HG03460 (cell line): ENCODE measurements at regions not wholly inside any gene's neighbourhood (a gene's known extent, or its start where the extent isn't known, plus 50 kb on each side); places are given as distances from the start of the nearest gene placed in this dataset.

Experiments used
- ATAC-seq: cut with Tn5 transposase; IDR thresholded peaks from one replicate; pipeline ENCODE4 v1.9.1; 2021; ENCODE audit not compliant: unreplicated experiment

DNA sequence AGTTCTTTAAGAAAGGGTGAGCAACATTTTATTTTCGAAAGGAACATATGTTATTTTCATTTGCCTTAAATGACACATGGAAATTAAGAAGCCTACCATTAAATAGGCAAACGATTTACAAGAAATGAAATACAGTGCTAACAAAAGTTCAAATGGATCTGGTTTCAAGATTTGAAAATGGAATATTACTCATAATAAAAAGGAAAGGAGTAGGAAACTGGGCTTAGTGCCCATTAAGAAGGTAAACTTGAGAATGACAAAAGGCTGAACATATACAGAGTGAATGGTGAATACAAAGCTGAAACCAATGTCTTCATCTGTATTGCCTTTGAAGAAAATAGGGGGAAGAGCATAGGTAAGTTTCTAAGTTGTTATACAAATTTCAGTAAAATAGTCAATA lies 974.2 kb upstream of the C9orf72 start:
- ATAC-seq = no peak

DNA sequence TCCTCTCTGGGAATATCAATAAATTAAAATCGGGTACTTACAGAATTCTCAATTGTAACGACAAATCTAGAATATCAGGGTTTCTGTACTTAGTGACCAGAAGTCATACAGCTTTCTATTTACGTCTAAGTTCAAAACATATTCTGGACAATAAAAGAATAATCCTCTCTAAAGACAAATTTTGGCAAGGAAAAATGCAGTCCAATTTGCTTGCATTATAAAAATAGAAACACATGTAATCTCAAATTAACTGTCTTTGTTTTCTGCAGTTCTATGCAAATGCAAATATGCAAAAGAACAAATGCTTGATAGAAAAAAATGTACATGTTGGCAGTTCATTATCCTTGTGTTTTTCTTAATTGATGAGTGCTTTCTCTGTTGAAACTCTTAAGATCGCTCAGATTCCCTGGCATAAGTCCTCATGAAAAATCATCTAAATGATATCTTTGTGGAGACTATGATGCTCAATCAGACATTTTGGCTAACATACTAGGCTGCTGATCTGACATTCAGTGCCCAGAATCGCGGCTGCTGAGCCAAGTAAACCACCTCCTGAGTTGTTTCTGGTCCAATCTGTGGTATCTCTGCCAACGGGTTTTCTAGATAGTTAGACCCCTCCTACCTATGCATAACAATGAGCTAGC lies 990.1 kb upstream of the C9orf72 start:
- no peak for ATAC-seq

DNA sequence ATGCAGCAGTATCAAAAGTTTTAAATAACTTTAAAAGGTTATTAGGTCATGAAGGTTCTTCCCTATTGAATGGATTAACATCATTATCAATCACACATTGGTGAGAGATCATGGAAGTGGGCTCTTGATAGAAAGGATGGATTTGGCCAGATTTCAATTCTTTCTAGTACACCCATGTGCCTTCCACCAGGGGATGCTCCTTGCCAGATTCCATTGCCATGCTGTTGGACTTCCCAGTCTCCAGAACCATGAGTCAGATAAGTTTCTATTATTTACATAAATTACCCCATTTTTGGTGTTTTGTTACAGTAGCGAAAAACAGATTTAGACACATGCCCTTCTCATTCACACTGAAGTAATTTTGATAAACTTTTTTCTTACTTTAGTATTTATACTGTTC lies 1010.6 kb upstream of the C9orf72 start:
- no peak for ATAC-seq

DNA sequence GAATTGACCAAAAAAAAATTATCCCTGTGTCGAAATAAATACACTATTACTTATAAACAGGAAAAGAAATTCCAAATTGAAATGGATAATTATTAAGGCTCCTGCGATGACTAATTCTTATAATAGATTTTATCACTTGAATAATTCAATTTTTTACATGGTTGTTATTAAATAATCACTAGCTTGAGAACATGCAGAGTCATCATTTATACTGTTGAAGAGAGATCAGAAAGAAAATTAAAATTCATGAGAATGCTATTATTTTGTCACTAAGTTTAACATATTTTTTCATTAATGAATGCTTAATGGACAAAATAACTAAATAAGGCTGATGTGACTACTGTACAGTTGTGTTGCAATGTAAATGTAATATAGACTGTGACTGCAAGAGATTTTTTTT lies 1011.3 kb upstream of the C9orf72 start:
- no peak for ATAC-seq

DNA sequence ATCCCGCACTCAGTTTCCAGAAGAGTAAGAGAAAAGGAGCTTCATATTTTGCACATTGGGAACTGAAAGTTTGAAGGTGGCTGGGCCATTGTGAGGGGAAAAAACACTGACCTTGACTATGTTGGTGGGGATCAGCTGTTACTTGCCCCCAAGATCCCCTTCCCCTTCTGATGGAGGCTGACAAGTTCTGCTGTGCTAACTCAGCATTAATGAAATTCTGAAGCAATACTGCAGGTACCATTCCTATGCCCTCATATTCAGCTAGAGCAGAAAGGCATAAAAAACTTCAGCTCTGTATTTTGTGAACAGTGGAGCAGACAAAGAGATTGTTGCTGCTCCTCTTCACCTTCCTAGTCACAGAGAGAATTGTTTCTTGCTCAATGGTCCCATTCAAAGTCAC lies 1013.8 kb upstream of the C9orf72 start:
- ATAC-seq = no peak

DNA sequence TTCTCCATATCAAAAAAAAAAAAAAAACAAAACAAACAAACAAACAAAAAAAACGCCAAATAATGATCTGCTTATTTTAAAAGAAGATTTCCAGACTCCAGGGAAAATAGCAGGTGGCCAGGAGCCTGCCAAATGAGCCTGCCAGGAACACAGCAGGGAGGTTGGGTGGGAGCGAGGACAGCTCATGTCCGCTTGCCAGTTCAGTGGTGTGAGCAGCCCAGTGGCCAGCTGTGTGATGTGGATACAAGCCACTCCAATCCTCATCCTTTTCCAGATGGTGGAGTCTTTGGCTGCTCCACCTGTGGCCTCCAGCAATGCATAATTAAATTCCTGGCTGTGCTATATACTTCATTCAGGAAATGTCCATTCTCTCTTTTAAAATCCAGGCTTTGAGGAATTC lies 1025.1 kb upstream of the C9orf72 start:
- ATAC-seq = no peak

DNA sequence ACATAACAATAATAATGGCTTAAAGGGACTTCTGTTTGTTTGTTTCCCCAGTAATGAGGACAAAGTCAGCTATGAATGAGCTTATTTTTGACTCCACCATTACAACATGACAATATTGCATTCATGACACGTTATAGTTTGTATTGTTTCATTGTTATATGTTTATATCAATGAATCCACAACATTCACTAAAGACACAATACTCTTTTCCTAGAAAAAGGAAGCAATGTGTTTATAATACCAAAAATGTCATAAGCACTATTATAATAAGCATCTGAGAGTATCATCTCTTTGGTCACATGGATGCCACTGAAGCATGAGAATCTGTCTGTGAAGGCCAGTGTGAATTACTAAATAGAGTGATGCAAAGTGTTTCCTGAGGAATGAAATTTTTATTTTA lies 1026.9 kb upstream of the C9orf72 start:
- ATAC-seq = no peak

DNA sequence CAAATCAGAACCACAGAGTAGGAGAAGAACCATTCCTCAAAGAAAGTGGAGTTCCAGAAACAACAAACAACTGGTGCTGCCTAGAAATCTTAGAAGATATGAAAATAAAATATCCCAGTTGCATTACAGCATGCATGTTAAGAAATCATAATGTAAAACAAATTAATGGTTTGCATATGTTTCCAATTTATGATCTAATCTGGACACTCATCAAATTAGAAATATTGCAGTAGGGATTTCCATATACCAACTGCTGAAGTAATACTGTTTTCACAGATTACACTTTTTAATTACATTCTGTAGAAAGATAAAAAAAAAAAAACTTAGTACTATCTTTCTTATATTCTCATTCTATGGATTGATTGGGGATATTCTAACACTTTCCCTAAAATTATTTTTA lies 1034.6 kb upstream of the C9orf72 start:
- ATAC-seq = no peak

DNA sequence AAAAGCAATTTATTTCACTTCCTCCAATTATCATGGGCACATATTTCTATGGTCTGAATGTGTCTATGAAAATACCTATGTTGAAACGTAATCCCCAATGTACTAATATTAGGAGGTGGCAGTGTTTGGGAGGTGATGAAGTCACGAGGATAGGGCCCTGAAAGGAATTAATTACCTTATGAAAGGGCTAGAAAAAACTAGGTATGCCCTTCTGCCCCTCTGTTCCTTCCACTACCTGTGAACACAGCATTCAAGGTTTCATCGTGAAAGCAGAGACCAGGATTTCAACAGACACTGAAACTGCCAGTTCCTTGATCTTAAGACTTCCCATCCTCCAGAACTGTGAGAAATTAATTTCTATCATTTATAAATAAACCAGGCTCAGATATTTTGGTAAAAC lies 1037.1 kb upstream of the C9orf72 start:
- no peak for ATAC-seq

DNA sequence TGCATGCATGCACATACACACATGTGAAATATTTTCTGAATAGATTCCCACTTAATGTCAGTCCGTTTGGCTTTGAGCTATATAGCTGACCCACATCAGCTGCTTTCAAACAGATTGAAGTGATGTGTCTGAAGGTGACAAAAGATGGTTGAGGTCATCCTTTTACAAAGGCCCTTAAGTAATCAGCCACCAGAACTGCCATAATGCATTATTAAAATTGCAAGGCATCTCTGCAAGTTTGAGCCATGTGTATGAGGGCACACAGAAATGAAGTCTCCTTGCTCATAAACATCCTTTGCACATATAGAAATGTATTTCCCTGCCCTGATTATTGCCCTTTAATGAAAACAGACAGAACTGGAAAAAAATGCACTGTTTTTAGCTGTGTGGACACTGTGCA lies 1043.0 kb upstream of the C9orf72 start:
- ATAC-seq = no peak

DNA sequence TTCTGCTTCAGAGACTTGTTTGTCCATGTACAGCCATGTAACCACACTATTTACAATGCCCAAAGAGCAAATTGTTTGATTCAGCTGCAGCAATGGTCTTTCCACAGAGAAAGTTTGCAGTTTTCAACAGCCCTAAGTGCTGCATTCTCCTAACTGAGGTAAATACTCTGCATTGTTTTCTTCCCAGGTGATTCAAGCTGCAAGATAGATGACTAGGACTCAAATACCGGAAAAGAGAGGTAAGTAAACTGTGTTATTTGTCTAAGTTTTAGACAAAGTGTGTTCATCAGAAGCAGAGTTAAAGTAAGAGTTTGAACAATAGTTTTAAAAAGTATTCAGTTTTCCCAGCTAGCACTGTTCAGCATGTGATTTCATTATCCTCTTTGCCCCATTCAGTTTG lies 1046.7 kb upstream of the C9orf72 start:
- no peak for ATAC-seq

DNA sequence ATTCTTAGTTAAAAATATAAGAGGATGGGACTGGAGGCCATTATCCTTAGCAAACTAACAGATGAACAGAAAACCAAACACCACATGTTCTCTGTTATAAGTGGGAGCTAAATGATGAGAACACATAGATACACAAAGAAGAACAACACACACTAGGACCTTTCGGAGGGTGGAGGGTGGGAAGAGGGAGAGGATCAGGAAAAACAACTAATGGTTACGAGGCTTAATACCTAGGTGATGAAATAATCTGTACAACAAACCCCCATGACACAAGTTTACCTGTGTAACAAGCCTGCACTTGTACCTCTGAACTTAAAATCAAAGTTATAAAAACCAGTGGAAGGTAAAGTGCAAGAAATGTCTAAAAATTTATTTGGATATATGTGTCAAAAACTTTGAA lies 1047.4 kb upstream of the C9orf72 start:
- ATAC-seq = no peak

DNA sequence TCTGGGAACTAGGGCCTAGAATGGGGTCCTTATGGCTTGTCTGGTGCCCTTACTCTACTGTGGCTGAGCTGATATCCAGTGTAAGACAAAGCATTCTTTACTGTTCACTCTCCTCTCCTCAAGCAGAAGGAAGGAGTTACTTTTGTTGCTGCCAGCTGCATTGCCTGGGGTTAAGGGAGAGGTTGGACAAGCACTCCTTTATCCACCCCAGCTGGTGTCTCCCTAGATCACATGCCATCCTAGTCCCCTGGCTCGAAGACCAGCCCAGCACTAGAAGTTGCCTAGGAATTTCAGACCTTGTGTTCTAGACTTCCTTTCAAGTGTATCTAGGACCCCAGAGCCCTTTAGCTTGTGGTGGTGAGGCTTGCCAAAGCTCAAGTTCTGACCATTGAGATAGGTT lies 1051.5 kb upstream of the C9orf72 start:
- ATAC-seq = no peak

DNA sequence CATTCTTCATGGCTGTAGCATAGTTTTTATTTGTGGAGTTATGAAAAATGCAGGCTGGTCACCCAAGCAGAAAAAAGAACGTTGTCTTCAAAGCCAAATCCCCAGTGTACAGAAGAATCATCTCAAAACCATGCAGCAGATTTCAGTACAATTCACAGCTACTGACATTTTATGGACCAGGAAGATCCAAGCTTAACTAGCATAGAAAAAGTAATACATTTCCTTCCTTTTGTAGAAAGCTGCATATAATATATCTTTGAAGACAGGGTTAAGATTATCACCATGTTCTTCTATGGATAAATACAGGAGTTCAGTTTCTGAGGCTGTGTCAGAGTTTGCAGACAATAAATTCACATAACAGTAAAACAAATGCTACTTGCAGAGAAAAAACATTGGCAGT lies 1054.8 kb upstream of the C9orf72 start:
- no peak for ATAC-seq

DNA sequence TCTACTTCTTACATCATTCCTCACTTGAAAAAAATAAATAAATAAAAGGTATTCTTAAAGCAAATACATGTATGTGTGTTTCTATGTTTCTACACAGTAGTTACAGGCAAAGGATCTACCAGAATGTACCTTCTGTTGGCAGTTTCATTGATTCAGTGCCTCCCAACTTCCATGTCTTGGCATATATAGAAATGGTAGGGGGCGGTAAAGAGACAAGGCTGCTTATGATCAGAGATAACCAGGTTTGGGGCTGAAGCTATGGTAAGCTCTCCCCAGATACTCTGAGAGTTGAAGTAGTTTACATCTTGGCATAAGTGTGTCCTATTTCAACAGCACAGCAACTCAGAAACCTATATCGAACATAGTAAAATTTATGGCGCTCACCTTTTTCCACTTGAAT lies 1075.4 kb upstream of the C9orf72 start:
- ATAC-seq = no peak

DNA sequence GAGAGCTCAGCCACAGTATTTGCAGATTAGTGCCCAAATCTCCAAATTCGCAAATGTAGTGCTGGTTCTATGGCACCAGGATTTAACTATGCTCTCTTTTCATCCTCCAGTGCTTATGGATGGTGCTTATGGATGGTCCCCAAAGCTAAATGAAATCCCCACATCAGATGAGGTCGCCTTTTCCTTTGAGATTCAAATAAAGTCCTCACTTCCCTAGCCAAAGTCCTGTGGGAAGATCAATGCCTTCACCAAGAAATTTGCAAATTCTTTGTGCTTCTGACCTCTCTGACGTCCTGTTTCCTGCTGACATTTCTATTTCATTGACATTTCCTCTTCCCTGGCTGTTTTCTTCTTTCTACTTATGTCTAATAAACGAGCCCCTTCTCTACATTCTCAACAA lies 1077.0 kb upstream of the C9orf72 start:
- no peak for ATAC-seq

DNA sequence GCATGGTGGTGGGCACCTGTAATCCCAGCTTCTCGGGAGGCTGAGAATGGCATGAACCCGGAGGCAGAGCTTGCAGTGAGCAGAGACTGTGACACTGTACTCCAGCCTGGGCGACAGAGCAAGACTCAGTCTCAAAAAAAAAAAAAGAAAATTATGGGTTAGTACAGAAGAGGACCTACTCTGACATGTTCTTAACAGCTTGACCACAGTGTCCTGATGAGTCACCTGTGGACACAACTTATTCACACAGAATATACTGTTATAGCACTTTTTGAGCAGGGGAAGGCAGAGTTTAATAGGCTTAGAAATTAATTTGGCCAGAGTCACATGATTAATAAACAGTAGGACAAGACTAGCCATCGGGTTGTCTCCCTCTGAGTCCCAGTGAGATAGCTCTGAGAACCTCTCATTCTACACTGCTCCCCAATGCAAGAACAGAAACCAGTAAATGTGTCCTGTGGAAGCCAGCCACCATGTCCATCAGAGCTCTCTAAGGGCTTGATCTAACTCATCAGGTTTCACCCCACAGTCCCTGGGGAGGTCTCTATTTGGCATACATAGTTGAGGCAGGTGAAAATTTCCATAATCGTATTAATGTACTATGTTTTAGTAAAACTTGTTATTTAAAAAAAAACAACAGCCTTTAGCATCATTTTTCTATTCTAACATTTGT lies 1077.9 kb upstream of the C9orf72 start:
- ATAC-seq = no peak

DNA sequence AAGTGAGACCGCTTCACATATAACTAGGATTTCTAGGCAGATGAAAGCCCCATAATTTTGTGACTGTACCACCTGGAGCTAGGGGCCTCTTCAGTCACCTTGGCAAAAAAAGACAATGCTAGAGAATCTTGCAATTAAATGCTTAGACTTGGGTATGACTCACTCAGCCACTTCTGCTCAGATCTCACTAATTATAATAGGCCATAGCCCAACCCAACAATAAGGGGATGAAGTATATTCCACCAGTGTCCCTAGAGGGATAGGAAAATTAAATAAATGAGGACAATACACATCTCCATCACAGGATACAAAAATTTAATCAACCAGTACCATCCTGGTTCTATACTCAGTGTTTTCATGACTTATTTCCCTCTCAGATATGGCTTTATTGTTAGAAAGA lies 1079.9 kb upstream of the C9orf72 start:
- no peak for ATAC-seq

DNA sequence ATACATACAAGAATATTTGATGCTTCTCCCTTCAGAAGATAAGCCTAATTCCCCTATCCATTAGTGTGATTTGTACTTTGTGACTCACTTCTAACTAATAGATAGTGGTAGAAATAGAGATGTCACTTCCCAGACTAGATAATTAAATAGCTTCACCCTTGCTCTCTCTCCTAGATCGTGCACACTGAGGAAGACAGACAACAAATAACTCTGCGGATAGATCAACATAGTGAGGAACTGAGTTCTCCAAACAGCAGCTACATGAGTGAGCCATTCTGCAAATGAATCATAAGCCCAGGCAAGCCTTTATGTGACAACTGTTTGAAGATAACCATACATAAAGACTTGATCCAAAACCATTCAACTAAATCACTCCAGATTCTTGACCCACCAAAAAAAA lies 1083.4 kb upstream of the C9orf72 start:
- ATAC-seq = no peak

DNA sequence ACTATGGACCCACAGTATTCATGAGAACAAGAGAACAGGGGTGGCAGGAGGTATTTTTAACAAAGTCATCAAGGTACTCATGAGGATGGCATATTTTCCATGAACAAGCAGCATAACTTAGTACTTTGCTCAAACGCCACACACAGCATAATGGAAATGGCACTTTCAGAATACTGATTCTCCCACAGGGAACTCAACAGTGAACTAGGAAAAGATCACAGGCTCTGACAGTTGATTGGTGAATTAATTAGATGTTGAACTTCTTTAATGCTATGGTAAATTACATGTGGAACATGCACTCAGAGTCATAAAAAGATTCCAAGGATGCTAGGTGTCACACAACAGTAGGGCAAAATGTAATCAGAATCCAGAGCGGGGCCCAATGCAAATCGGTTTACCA lies 1088.6 kb upstream of the C9orf72 start:
- no peak for ATAC-seq

DNA sequence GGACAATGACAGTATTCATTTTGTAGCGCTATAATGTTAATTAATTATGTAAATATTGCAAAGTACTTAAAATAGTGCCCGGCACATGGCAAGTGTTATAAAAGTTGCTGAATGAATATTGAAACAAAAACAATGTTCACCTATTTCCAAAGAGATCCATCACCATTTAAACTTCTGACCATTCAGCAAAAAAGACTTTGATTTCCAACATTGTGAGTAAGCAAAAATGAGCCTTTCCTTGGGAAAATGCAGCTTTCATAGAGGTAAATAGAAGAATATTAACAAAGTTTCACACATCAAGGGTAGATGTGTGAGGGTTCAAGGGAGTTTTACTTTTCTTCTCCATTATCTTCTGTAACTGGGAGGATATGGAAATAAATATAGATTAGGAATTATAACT lies 1089.4 kb upstream of the C9orf72 start:
- ATAC-seq = no peak

DNA sequence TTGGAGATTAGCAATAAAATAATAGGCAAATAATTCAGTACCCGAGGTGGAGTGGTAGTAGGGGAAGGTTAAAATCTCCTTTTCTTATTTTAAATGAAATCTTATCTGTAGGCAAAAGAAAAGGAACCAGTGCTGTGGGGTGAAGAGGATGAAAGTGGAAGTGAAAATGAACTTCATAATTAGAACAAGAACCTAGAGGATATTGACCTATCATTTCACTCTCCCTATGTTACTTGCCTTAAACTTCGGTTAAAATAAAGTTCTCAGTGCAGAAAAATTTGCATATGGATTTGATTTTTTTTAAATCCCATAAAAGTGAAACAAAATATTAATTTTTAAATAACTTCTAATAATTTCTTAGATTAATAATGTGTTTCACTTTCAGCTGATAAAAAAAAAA lies 1094.9 kb upstream of the C9orf72 start:
- no peak for ATAC-seq

DNA sequence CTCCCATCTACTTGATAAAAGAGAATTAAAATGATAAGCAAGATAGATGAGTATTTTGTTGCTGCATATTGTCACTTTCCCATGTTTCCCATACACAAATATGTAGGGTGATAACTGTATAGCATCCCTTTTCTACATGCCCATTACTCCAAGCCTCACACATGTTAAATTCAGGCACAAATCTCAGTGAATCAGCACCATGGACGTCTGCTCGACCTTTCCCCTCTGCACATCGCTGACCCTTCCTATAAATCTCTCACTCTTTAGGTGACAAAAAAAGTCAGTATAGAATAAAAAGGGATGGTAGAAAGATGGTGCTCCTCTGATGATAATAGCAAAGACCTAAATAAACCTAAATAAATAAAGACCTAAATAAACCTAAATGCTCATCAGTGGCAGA lies 1097.7 kb upstream of the C9orf72 start:
- no peak for ATAC-seq
